ENCODE measurements at regions not wholly inside any gene's neighbourhood (a gene's known extent, or its start where the extent isn't known, plus 50 kb on each side); places are given as distances from the start of the nearest gene placed in this dataset.

DNA sequence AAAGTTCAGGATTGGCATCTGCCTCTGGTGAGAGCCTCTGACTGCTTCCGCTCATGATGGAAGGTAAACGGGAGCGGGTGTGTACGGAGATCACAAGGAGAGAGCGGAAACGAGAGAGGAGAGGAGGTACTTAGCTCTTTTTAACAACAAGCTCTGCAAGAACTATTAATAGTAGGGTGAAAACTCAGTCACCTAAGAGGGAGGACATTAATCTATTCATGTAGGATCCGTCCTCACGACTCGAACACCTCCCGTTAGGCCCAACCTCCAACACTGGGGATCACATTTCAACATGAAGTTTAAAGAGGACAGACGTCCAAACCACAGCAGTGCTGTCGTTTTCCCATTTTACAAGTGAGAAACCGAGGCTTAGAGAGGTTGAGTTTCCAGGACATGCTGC, 173.7 kb downstream of the SLC28A3 start:
- TF ChIP-seq, protein P1, sequence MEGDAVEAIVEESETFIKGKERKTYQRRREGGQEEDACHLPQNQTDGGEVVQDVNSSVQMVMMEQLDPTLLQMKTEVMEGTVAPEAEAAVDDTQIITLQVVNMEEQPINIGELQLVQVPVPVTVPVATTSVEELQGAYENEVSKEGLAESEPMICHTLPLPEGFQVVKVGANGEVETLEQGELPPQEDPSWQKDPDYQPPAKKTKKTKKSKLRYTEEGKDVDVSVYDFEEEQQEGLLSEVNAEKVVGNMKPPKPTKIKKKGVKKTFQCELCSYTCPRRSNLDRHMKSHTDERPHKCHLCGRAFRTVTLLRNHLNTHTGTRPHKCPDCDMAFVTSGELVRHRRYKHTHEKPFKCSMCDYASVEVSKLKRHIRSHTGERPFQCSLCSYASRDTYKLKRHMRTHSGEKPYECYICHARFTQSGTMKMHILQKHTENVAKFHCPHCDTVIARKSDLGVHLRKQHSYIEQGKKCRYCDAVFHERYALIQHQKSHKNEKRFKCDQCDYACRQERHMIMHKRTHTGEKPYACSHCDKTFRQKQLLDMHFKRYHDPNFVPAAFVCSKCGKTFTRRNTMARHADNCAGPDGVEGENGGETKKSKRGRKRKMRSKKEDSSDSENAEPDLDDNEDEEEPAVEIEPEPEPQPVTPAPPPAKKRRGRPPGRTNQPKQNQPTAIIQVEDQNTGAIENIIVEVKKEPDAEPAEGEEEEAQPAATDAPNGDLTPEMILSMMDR (IDR thresholded peaks at IDR 0.05), result no peak
- TF ChIP-seq CHD2 (IDR thresholded peaks at IDR 0.05; ENCODE audit: low read length, partially characterized antibody) (no peak), TP53 (CRISPR knock-in tag; IDR thresholded peaks at IDR 0.05) (no peak), RFX5 (IDR thresholded peaks at IDR 0.05) (no peak), CEBPB (IDR thresholded peaks at IDR 0.05) (no peak), MAFK (IDR thresholded peaks at IDR 0.05; ENCODE audit: partially characterized antibody) (no peak), FOXS1 (CRISPR knock-in tag; IDR thresholded peaks at IDR 0.05) (no peak), RAD21 (conservative IDR thresholded peaks at IDR 0.05 in 1 of 2, IDR thresholded peaks at IDR 0.05 in 1 of 2) (no peak)

Measured in A549 (cell line).